HL-60 (cell line): ENCODE measurements at regions not wholly inside any gene's neighbourhood (a gene's known extent, or its start where the extent isn't known, plus 50 kb on each side); places are given as distances from the start of the nearest gene placed in this dataset.

Source experiments
- DNase-seq, 2 experiments: peaks; one replicate each; pipeline ENCODE4 v3.0.0-alpha.2; 2010 to 2020; ENCODE audit warnings: low read depth in 1 of 2, low spot score in 1 of 2
- H3K27ac ChIP-seq: fragments of 250-450 bp; sonication (Bioruptor Pico); replicated peaks from 2 replicates; pipeline ENCODE4 v1.5.1; 2020; ENCODE audit warnings: mild to moderate bottlenecking, moderate library complexity
- H3K27me3 ChIP-seq: fragments of 250-450 bp; sonication (Bioruptor Pico); 2 replicates; pipeline ENCODE4 v1.5.1; 2021; ENCODE audit warnings: mild to moderate bottlenecking, moderate library complexity; ENCODE audit not compliant: insufficient read depth, poor library complexity, severe bottlenecking
- H3K4me3 ChIP-seq: replicated peaks from 2 replicates; pipeline ENCODE4 v1.5.1; 2011; ENCODE audit warnings: mild to moderate bottlenecking, control low read depth, low read length; ENCODE audit not compliant: insufficient read depth
- GABPA ChIP-seq: IDR thresholded peaks from 2 replicates; pipeline ENCODE4 v1.6.1; 2012; ENCODE audit warnings: low read depth
- POLR2AphosphoS5 ChIP-seq: IDR thresholded peaks from 2 replicates; pipeline ENCODE4 v1.6.1; 2012; ENCODE audit warnings: low read depth
- SPI1 ChIP-seq: IDR thresholded peaks from 2 replicates; pipeline ENCODE4 v1.6.1; 2012; ENCODE audit warnings: low read depth, mild to moderate bottlenecking, borderline replicate concordance
- TF ChIP-seq, protein P1 (sequence below): IDR thresholded peaks from 2 replicates; pipeline ENCODE4 v1.6.1; 2012; ENCODE audit warnings: low read depth; ENCODE audit not compliant: insufficient replicate concordance
- TF ChIP-seq, protein P2 (sequence below): IDR thresholded peaks from one replicate; pipeline ENCODE4 v1.5.1; 2011; ENCODE audit warnings: low read length, control low read depth, inconsistent platforms; ENCODE audit not compliant: insufficient read depth

DNA sequence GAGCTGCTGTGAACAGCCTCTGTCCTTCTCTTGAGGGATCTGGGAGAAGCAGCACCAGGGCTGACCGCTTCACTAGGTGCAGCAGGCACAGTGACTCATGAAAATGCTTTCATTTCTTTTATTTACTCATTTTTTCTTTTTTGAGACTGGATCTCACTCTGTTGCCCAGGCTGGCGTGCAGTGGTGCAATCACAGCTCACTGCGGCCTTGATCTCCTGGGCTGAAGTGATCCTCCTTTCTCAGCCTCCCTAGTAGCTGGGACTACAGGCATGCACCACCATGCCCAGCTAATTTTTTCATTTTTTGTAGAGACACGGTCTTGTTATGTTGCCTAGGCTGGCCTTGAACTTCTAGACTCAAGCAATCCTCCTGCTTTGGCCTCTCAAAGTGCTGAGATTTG is 216.8 kb upstream of the EEF2KMT start:
- Histone ChIP-seq H3K4me3 (no peak overlapping the region), H3K27me3 (no peaks in the 10 kb centered on the region), H3K27ac (no peak overlapping the region)
- TF ChIP-seq SPI1 (no peak), POLR2AphosphoS5 (no peak)
- TF ChIP-seq, protein P1, sequence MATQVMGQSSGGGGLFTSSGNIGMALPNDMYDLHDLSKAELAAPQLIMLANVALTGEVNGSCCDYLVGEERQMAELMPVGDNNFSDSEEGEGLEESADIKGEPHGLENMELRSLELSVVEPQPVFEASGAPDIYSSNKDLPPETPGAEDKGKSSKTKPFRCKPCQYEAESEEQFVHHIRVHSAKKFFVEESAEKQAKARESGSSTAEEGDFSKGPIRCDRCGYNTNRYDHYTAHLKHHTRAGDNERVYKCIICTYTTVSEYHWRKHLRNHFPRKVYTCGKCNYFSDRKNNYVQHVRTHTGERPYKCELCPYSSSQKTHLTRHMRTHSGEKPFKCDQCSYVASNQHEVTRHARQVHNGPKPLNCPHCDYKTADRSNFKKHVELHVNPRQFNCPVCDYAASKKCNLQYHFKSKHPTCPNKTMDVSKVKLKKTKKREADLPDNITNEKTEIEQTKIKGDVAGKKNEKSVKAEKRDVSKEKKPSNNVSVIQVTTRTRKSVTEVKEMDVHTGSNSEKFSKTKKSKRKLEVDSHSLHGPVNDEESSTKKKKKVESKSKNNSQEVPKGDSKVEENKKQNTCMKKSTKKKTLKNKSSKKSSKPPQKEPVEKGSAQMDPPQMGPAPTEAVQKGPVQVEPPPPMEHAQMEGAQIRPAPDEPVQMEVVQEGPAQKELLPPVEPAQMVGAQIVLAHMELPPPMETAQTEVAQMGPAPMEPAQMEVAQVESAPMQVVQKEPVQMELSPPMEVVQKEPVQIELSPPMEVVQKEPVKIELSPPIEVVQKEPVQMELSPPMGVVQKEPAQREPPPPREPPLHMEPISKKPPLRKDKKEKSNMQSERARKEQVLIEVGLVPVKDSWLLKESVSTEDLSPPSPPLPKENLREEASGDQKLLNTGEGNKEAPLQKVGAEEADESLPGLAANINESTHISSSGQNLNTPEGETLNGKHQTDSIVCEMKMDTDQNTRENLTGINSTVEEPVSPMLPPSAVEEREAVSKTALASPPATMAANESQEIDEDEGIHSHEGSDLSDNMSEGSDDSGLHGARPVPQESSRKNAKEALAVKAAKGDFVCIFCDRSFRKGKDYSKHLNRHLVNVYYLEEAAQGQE, result no peak
- TF ChIP-seq, protein P2, sequence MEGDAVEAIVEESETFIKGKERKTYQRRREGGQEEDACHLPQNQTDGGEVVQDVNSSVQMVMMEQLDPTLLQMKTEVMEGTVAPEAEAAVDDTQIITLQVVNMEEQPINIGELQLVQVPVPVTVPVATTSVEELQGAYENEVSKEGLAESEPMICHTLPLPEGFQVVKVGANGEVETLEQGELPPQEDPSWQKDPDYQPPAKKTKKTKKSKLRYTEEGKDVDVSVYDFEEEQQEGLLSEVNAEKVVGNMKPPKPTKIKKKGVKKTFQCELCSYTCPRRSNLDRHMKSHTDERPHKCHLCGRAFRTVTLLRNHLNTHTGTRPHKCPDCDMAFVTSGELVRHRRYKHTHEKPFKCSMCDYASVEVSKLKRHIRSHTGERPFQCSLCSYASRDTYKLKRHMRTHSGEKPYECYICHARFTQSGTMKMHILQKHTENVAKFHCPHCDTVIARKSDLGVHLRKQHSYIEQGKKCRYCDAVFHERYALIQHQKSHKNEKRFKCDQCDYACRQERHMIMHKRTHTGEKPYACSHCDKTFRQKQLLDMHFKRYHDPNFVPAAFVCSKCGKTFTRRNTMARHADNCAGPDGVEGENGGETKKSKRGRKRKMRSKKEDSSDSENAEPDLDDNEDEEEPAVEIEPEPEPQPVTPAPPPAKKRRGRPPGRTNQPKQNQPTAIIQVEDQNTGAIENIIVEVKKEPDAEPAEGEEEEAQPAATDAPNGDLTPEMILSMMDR, result no peak
- no peak for DNase-seq

DNA sequence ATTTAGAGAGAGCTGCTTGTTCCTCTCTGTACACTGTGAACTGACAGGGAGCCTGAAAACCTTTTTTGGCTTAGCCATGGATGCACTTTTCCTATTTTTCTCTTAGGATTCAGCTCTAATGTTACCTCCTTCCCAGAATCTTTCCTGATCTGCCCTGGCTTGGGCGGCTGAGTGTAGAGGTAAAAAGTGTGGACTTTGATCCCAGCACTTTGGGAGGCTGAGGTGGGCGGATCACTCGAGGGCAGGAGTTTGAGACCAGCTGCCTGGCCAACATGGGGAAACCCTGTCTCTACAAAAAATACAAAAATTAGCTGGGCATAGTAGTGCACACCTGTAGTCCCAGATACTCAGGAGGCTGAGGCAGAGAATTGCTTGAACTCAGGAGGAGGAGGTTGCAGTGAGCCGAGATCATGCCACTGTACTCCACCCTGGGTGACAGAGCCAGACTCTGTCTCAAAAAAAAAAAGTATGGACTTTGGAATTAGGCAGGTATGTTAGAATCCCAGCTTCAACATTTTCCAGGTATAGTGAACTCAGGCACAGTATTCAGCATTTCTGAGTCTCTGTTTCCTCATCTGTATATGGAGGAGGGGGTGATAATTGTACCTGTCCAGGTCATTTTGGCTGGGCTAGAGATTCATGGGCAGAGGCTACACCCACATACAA is 212.5 kb upstream of the EEF2KMT start:
- Histone ChIP-seq H3K4me3 (no peak overlapping the region), H3K27me3 (no peaks in the 10 kb centered on the region), H3K27ac (no peak overlapping the region)
- DNase-seq, result no peak
- TF ChIP-seq, protein P2, result no peak

GRCh38 chr16:5305023-5305422 is 207.4 kb upstream of the EEF2KMT start:
- Histone ChIP-seq H3K4me3 (no peak overlapping the region), H3K27me3 (no peaks in the 10 kb centered on the region), H3K27ac (no peak overlapping the region)
- no peak for TF ChIP-seq SPI1
- TF ChIP-seq, protein P2, result no peak
- DNase-seq, result no peak

- Histone ChIP-seq H3K27me3 (no peaks in the 10 kb centered on the region), H3K4me3 (no peak overlapping the region), H3K27ac (no peak overlapping the region)
- no peak for DNase-seq
- TF ChIP-seq POLR2AphosphoS5 (no peak), SPI1 (no peak), GABPA (no peak)
- TF ChIP-seq, protein P2, result no peak
- TF ChIP-seq, protein P1, result no peak
Observed at GRCh38 chr16:5302372-5303114, 204.9 kb upstream of the EEF2KMT start.
